ENCODE measurements at regions not wholly inside any gene's neighbourhood (a gene's known extent, or its start where the extent isn't known, plus 50 kb on each side); places are given as distances from the start of the nearest gene placed in this dataset.

DNA sequence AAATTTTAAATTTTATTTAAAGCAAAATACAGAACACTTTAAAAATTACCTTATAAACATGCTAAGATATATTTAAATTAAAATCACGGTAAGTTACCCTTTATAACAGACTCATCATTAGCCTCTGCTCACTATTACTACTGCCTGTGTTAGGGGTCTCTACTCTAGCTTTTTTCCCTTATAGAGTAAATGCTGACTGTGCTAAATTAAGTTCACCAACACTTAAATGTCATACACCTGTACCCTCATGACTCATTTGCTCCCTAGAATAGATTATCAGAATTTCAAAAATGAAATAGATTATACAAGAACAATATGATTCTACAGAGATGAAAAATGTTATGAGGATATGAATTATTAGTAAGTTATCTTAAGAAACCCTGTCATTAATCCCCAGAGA, 131.1 kb upstream of the INPP4B start:
- no peak for DNase-seq
- Histone ChIP-seq H3K4me2 (ENCODE audit: low read depth, low read length) (no peak overlapping the region), H3K27me3 (replicated peaks; ENCODE audit: insufficient read depth, low read length) (no peaks in the 10 kb centered on the region), H3K9me3 (replicated peaks; ENCODE audit: insufficient read depth, low read length) (no peaks in the 10 kb centered on the region), H3K9me2 (replicated peaks; ENCODE audit: insufficient read depth, low read length) (no peaks in the 10 kb centered on the region), H3K36me3 (replicated peaks; ENCODE audit: insufficient read depth, low read length) (no peaks in the 10 kb centered on the region), H3K4me1 (ENCODE audit: low read length) (peaks cover 11% of the 10 kb centered on the region), H4K20me1 (ENCODE audit: insufficient read depth, low read length) (no peaks in the 10 kb centered on the region), H3K9ac (ENCODE audit: low read length) (no peak overlapping the region), H3K79me2 (ENCODE audit: low read length) (no peaks in the 10 kb centered on the region), H3F3A (ENCODE audit: insufficient read depth, low read length) (no peaks in the 10 kb centered on the region; the same call in 1 of the 2 replicates), H2AFZ (ENCODE audit: low read length) (no peak overlapping the region), H3K4me3 (ENCODE audit: low read length) (no peak overlapping the region), H3K27ac (ENCODE audit: low read length) (no peak overlapping the region)
- TF ChIP-seq EZH2 (optimal IDR thresholded peaks at IDR 0.05; ENCODE audit: low read depth, low read length) (no peak), EZH2phosphoT487 (IDR thresholded peaks at IDR 0.05; ENCODE audit: low read length) (no peak)
- TF ChIP-seq, protein P1, sequence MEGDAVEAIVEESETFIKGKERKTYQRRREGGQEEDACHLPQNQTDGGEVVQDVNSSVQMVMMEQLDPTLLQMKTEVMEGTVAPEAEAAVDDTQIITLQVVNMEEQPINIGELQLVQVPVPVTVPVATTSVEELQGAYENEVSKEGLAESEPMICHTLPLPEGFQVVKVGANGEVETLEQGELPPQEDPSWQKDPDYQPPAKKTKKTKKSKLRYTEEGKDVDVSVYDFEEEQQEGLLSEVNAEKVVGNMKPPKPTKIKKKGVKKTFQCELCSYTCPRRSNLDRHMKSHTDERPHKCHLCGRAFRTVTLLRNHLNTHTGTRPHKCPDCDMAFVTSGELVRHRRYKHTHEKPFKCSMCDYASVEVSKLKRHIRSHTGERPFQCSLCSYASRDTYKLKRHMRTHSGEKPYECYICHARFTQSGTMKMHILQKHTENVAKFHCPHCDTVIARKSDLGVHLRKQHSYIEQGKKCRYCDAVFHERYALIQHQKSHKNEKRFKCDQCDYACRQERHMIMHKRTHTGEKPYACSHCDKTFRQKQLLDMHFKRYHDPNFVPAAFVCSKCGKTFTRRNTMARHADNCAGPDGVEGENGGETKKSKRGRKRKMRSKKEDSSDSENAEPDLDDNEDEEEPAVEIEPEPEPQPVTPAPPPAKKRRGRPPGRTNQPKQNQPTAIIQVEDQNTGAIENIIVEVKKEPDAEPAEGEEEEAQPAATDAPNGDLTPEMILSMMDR (IDR thresholded peaks at IDR 0.05; ENCODE audit: low read length) = no peak

DNA sequence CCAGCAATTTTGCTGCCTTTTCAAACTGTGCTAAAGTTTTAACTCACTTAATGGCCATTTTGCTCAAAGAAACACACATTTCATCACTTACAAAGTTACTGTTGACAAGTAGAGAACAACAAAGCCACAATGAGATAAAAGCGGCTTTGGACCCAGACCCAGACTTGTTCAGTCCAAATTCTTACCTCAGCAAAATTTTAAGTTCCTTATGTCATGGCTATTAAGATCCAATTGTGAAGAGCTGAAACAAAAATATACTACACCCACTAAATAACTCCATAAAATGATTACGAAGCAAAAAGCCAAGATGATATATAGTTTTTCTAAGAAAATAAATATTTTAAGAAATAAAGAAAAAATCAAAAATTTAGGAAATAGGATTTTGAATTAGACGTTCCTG, 137.0 kb upstream of the INPP4B start:
- DNase-seq = no peak
- Histone ChIP-seq H3K9ac (ENCODE audit: low read length) (no peak overlapping the region), H3K4me3 (ENCODE audit: low read length) (no peak overlapping the region), H3K9me3 (replicated peaks; ENCODE audit: insufficient read depth, low read length) (no peaks in the 10 kb centered on the region), H2AFZ (ENCODE audit: low read length) (no peak overlapping the region), H4K20me1 (ENCODE audit: insufficient read depth, low read length) (no peaks in the 10 kb centered on the region), H3K4me2 (ENCODE audit: low read depth, low read length) (no peak overlapping the region), H3K27ac (ENCODE audit: low read length) (no peak overlapping the region), H3K79me2 (ENCODE audit: low read length) (no peaks in the 10 kb centered on the region), H3F3A (ENCODE audit: insufficient read depth, low read length) (no peaks in the 10 kb centered on the region), H3K4me1 (ENCODE audit: low read length) (no peaks in the 10 kb centered on the region), H3K27me3 (replicated peaks; ENCODE audit: insufficient read depth, low read length) (no peaks in the 10 kb centered on the region), H3K36me3 (replicated peaks; ENCODE audit: insufficient read depth, low read length) (no peaks in the 10 kb centered on the region), H3K9me2 (replicated peaks; ENCODE audit: insufficient read depth, low read length) (no peaks in the 10 kb centered on the region)
- TF ChIP-seq, protein P1 (IDR thresholded peaks at IDR 0.05; ENCODE audit: low read length) = no peak
- TF ChIP-seq EZH2phosphoT487 (IDR thresholded peaks at IDR 0.05; ENCODE audit: low read length) = no peak
- no peak for TF ChIP-seq EZH2 (optimal IDR thresholded peaks at IDR 0.05; ENCODE audit: low read depth, low read length)

DNA sequence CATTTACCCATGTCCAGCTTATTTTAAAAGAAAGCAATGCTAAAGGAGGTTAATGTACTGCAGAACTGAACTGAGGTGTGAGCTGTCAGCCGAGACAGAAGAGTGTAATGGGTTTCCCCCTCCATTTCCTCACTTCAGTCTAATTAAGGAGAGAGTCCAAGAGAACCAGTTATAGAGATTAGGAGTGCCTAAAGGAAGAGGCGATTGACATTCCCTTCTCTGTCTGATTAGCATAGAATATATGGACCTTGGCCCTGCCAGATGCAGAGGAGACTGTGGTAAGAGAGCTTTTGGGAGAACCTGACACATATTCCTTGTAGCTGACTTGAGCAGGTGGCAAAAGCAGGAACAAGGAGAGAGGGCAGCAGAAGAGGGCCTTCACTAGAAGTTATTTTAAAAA, 137.5 kb upstream of the INPP4B start:
- Histone ChIP-seq H3K4me2 (ENCODE audit: low read depth, low read length) (no peak overlapping the region), H3K9ac (ENCODE audit: low read length) (no peak overlapping the region)

More for the DNA sequence above, 137.5 kb upstream of the INPP4B start:
- Histone ChIP-seq H2AFZ (ENCODE audit: low read length) (no peak overlapping the region), H3K4me3 (ENCODE audit: low read length) (no peak overlapping the region), H3K27me3 (replicated peaks; ENCODE audit: insufficient read depth, low read length) (no peaks in the 10 kb centered on the region), H4K20me1 (ENCODE audit: insufficient read depth, low read length) (no peaks in the 10 kb centered on the region), H3K9me3 (replicated peaks; ENCODE audit: insufficient read depth, low read length) (no peaks in the 10 kb centered on the region), H3K4me1 (ENCODE audit: low read length) (no peaks in the 10 kb centered on the region), H3K79me2 (ENCODE audit: low read length) (no peaks in the 10 kb centered on the region), H3K9me2 (replicated peaks; ENCODE audit: insufficient read depth, low read length) (no peaks in the 10 kb centered on the region), H3F3A (ENCODE audit: insufficient read depth, low read length) (no peaks in the 10 kb centered on the region), H3K27ac (ENCODE audit: low read length) (no peak overlapping the region), H3K36me3 (replicated peaks; ENCODE audit: insufficient read depth, low read length) (no peaks in the 10 kb centered on the region)
- no peak for DNase-seq
- TF ChIP-seq, protein P1 (IDR thresholded peaks at IDR 0.05; ENCODE audit: low read length) = no peak
- TF ChIP-seq EZH2 (optimal IDR thresholded peaks at IDR 0.05; ENCODE audit: low read depth, low read length) = no peak
- TF ChIP-seq EZH2phosphoT487 (IDR thresholded peaks at IDR 0.05; ENCODE audit: low read length) = no peak

Data from MM.1S (cell line).